Liver (tissue), 3 donors: ENCODE measurements at regions not wholly inside any gene's neighbourhood (a gene's known extent, or its start where the extent isn't known, plus 50 kb on each side); places are given as distances from the start of the nearest gene placed in this dataset.

Experiments
- EGR1 ChIP-seq, 2 donors: IDR thresholded peaks; 2 replicates each; pipeline ENCODE4 v1.6.1; 2016 to 2018; ENCODE audit warnings: antibody characterized with exemption in 2 of 2, low read depth in 2 of 2
- HNF4A ChIP-seq, 2 donors: conservative IDR thresholded peaks; 2 replicates each; pipeline ENCODE4 v1.6.1; 2016; ENCODE audit warnings: antibody characterized with exemption in 2 of 2, mild to moderate bottlenecking in 2 of 2
- JUND ChIP-seq, 2 donors: IDR thresholded peaks; 2 replicates each; pipeline ENCODE4 v1.6.1; 2016; ENCODE audit warnings: antibody characterized with exemption in 2 of 2
- RAD21 ChIP-seq, 2 donors: IDR thresholded peaks; 2 replicates each; pipeline ENCODE4 v1.6.1; 2016; ENCODE audit warnings: antibody characterized with exemption in 2 of 2, mild to moderate bottlenecking in 2 of 2
- RXRA ChIP-seq, 2 donors: IDR thresholded peaks; 2 replicates each; pipeline ENCODE4 v1.6.1; 2017 to 2018; ENCODE audit warnings: antibody characterized with exemption in 2 of 2, mild to moderate bottlenecking in 1 of 2
- TF ChIP-seq, protein P1 (sequence below): IDR thresholded peaks from 2 replicates; pipeline ENCODE4 v1.6.1; 2016; ENCODE audit warnings: antibody characterized with exemption
- TF ChIP-seq, protein P2 (sequence below): IDR thresholded peaks from 2 replicates; pipeline ENCODE4 v1.6.1; 2016; ENCODE audit warnings: antibody characterized with exemption
- TF ChIP-seq, protein P3 (sequence below): fragments of 150-350 bp; IDR thresholded peaks from 2 replicates; pipeline ENCODE4 v1.5.1; 2017; ENCODE audit warnings: improper control_type of control experiment, low read depth, low read length; ENCODE audit not compliant: missing input control
- TF ChIP-seq, protein P4 (sequence below): IDR thresholded peaks from 2 replicates; pipeline ENCODE4 v1.6.1; 2016; ENCODE audit warnings: antibody characterized with exemption, mild to moderate bottlenecking
- TF ChIP-seq, protein P5 (sequence below): IDR thresholded peaks from 2 replicates; pipeline ENCODE4 v1.6.1; 2016; ENCODE audit warnings: antibody characterized with exemption
- donor health status: healthy.
- donor health status: healthy.

DNA sequence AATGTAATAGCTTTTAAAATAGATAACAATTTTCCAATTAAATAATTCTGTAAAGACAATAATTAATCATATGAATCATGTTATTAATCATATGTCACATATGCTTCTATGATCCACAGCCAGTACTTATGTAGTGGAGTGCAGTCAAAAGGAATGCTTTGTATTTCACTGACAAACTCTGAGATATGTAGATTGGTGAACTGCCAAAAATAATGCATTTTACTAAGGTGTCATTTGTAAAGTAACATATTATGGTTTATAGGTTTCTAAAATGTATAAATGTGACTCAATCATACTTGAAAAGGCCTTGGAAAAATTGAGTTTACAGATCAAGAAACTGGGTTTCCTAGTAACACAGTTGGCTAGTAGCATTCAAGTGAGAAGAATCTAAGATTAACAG, 93.8 kb upstream of the KCNH7 start:
- TF ChIP-seq, protein P1, sequence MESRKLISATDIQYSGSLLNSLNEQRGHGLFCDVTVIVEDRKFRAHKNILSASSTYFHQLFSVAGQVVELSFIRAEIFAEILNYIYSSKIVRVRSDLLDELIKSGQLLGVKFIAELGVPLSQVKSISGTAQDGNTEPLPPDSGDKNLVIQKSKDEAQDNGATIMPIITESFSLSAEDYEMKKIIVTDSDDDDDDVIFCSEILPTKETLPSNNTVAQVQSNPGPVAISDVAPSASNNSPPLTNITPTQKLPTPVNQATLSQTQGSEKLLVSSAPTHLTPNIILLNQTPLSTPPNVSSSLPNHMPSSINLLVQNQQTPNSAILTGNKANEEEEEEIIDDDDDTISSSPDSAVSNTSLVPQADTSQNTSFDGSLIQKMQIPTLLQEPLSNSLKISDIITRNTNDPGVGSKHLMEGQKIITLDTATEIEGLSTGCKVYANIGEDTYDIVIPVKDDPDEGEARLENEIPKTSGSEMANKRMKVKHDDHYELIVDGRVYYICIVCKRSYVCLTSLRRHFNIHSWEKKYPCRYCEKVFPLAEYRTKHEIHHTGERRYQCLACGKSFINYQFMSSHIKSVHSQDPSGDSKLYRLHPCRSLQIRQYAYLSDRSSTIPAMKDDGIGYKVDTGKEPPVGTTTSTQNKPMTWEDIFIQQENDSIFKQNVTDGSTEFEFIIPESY: no peak
- TF ChIP-seq, protein P2, sequence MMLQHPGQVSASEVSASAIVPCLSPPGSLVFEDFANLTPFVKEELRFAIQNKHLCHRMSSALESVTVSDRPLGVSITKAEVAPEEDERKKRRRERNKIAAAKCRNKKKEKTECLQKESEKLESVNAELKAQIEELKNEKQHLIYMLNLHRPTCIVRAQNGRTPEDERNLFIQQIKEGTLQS: no peak
- TF ChIP-seq, protein P3, sequence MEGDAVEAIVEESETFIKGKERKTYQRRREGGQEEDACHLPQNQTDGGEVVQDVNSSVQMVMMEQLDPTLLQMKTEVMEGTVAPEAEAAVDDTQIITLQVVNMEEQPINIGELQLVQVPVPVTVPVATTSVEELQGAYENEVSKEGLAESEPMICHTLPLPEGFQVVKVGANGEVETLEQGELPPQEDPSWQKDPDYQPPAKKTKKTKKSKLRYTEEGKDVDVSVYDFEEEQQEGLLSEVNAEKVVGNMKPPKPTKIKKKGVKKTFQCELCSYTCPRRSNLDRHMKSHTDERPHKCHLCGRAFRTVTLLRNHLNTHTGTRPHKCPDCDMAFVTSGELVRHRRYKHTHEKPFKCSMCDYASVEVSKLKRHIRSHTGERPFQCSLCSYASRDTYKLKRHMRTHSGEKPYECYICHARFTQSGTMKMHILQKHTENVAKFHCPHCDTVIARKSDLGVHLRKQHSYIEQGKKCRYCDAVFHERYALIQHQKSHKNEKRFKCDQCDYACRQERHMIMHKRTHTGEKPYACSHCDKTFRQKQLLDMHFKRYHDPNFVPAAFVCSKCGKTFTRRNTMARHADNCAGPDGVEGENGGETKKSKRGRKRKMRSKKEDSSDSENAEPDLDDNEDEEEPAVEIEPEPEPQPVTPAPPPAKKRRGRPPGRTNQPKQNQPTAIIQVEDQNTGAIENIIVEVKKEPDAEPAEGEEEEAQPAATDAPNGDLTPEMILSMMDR: no peak
- no peak for TF ChIP-seq HNF4A (conservative IDR thresholded peaks at IDR 0.05)
- TF ChIP-seq RXRA (IDR thresholded peaks at IDR 0.05): no peak
- no peak for TF ChIP-seq EGR1 (IDR thresholded peaks at IDR 0.05; ENCODE audit: low read depth in 2 of 2)
- TF ChIP-seq RAD21 (IDR thresholded peaks at IDR 0.05): no peak
- TF ChIP-seq, protein P4, sequence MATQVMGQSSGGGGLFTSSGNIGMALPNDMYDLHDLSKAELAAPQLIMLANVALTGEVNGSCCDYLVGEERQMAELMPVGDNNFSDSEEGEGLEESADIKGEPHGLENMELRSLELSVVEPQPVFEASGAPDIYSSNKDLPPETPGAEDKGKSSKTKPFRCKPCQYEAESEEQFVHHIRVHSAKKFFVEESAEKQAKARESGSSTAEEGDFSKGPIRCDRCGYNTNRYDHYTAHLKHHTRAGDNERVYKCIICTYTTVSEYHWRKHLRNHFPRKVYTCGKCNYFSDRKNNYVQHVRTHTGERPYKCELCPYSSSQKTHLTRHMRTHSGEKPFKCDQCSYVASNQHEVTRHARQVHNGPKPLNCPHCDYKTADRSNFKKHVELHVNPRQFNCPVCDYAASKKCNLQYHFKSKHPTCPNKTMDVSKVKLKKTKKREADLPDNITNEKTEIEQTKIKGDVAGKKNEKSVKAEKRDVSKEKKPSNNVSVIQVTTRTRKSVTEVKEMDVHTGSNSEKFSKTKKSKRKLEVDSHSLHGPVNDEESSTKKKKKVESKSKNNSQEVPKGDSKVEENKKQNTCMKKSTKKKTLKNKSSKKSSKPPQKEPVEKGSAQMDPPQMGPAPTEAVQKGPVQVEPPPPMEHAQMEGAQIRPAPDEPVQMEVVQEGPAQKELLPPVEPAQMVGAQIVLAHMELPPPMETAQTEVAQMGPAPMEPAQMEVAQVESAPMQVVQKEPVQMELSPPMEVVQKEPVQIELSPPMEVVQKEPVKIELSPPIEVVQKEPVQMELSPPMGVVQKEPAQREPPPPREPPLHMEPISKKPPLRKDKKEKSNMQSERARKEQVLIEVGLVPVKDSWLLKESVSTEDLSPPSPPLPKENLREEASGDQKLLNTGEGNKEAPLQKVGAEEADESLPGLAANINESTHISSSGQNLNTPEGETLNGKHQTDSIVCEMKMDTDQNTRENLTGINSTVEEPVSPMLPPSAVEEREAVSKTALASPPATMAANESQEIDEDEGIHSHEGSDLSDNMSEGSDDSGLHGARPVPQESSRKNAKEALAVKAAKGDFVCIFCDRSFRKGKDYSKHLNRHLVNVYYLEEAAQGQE: no peak
- TF ChIP-seq JUND (IDR thresholded peaks at IDR 0.05): no peak
- TF ChIP-seq, protein P5, sequence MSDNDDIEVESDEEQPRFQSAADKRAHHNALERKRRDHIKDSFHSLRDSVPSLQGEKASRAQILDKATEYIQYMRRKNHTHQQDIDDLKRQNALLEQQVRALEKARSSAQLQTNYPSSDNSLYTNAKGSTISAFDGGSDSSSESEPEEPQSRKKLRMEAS: no peak
